PC-9 (cell line): ENCODE measurements at regions not wholly inside any gene's neighbourhood (a gene's known extent, or its start where the extent isn't known, plus 50 kb on each side); places are given as distances from the start of the nearest gene placed in this dataset.

Source experiments
- BruUV-seq: library from RNA; stranded (reverse); fragments of 400-500 nt; replicated peaks from 2 replicates; lab custom pipeline; 2021; lab: Mats Ljungman, UMichigan
- CTCF ChIA-PET: fragments of 300-600 bp; sonication (Branson Sonifier 250); formaldehyde crosslinking; loops from one replicate; lab custom pipeline; 2022; ENCODE audit warnings: antibody characterized with exemption; lab: Charles Lee
- POLR2A ChIA-PET: fragments of 300-600 bp; sonication (Branson Sonifier 250); formaldehyde crosslinking; loops from one replicate; lab custom pipeline; 2022; ENCODE audit warnings: antibody characterized with exemption; ENCODE audit not compliant: unreplicated experiment; lab: Charles Lee
- DNase-seq, 2 experiments: peaks; one replicate each; pipeline versions ENCODE4 v3.0.0 to v3.0.0-alpha.2; 2015 to 2022; ENCODE audit warnings: mixed read lengths in 1 of 2
- H2AFZ ChIP-seq: fragments of 200-600 bp; sonication (generic); 2 replicates; pipeline ENCODE4 v1.8.1; 2017; ENCODE audit warnings: antibody characterized with exemption
- H3F3A ChIP-seq: fragments of 200-600 bp; sonication (generic); 2 replicates; pipeline ENCODE4 v1.8.1; 2017; ENCODE audit warnings: antibody characterized with exemption, mild to moderate bottlenecking, low read depth; ENCODE audit not compliant: insufficient read depth
- H3K27ac ChIP-seq: fragments of 200-600 bp; sonication (generic); 2 replicates; pipeline ENCODE4 v1.6.1; 2016; ENCODE audit warnings: mixed run types
- H3K27me3 ChIP-seq: fragments of 200-600 bp; sonication (generic); 2 replicates; pipeline ENCODE4 v1.6.1; 2016; ENCODE audit warnings: low read depth, mixed run types; ENCODE audit not compliant: insufficient read depth
- H3K36me3 ChIP-seq: fragments of 200-600 bp; sonication (generic); 2 replicates; pipeline ENCODE4 v1.6.1; 2016; ENCODE audit warnings: low read depth, mixed run types
- H3K4me1 ChIP-seq: fragments of 200-600 bp; sonication (generic); replicated peaks from 2 replicates; pipeline ENCODE4 v1.6.1; 2016; ENCODE audit warnings: mixed run types; ENCODE audit not compliant: insufficient read depth
- H3K4me2 ChIP-seq: fragments of 200-600 bp; sonication (generic); 2 replicates; pipeline ENCODE4 v1.6.1; 2017; ENCODE audit warnings: mixed run types
- H3K4me3 ChIP-seq: fragments of 200-600 bp; sonication (generic); 2 replicates; pipeline ENCODE4 v1.6.1; 2016; ENCODE audit warnings: mixed run types
- H3K79me2 ChIP-seq: fragments of 200-600 bp; sonication (generic); 2 replicates; pipeline ENCODE4 v1.6.1; 2017; ENCODE audit warnings: low read depth, mixed run types
- H3K9me2 ChIP-seq: fragments of 200-600 bp; sonication (generic); 2 replicates; pipeline ENCODE4 v1.8.1; 2017; ENCODE audit warnings: mild to moderate bottlenecking; ENCODE audit not compliant: insufficient read depth
- H3K9me3 ChIP-seq: fragments of 200-600 bp; sonication (generic); 2 replicates; pipeline ENCODE4 v1.8.1; 2016; ENCODE audit warnings: low read depth; ENCODE audit not compliant: insufficient read depth
- H4K20me1 ChIP-seq: fragments of 200-600 bp; sonication (generic); 2 replicates; pipeline ENCODE4 v1.8.1; 2017; ENCODE audit not compliant: insufficient read depth
- EZH2 ChIP-seq: fragments of 200-600 bp; sonication (generic); IDR thresholded peaks from 2 replicates; pipeline ENCODE4 v1.8.0; 2017; ENCODE audit warnings: antibody characterized with exemption, low read depth
- intact Hi-C: fragments of 100-400 bp; cut with micrococcal nuclease; formaldehyde crosslinking; loops from one replicate; pipeline ENCODE4 v1.10.0; 2022; ENCODE audit not compliant: unreplicated experiment
- TF ChIP-seq, protein P1 (sequence below): fragments of 200-600 bp; sonication (generic); conservative IDR thresholded peaks from 2 replicates; pipeline ENCODE4 v1.6.1; 2017; ENCODE audit warnings: mixed run types, antibody characterized with exemption, mild to moderate bottlenecking, moderate library complexity

DNA sequence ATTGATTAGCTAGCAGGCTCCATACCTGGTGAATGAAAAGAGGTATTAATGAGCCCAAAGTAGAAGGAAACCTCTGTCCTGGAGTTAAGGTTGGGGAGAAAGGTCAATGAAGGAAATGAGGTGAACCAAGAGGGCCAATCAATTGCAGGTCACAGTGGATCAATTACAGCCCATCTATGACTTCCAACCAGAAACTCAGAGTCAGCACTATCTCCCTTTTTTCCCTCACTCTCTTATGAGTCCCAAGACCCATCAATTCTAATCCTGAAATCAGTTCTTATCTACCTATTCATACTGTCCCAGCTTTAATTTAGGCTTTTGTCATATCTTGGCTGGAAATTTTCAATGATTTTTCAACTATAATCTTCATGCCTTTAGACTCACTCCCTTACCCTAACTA is 433.2 kb upstream of the PKN2 start:
- TF ChIP-seq, protein P1, sequence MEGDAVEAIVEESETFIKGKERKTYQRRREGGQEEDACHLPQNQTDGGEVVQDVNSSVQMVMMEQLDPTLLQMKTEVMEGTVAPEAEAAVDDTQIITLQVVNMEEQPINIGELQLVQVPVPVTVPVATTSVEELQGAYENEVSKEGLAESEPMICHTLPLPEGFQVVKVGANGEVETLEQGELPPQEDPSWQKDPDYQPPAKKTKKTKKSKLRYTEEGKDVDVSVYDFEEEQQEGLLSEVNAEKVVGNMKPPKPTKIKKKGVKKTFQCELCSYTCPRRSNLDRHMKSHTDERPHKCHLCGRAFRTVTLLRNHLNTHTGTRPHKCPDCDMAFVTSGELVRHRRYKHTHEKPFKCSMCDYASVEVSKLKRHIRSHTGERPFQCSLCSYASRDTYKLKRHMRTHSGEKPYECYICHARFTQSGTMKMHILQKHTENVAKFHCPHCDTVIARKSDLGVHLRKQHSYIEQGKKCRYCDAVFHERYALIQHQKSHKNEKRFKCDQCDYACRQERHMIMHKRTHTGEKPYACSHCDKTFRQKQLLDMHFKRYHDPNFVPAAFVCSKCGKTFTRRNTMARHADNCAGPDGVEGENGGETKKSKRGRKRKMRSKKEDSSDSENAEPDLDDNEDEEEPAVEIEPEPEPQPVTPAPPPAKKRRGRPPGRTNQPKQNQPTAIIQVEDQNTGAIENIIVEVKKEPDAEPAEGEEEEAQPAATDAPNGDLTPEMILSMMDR: no peak
- no peak for TF ChIP-seq EZH2
- no peaks in the 10 kb centered on the region for H4K20me1 ChIP-seq
- intact Hi-C loops: no loop called here
- no peaks in the 10 kb centered on the region for H3K27me3 ChIP-seq
- 0 out of 2 replicates have a peak, but pooled peaks cover 3% of the 10 kb centered on the region for H3K9me2 ChIP-seq
- no peak overlapping the region for H3K27ac ChIP-seq
- BruUV-seq: no TSS peak
- no peak for DNase-seq
- CTCF ChIA-PET: no interaction called here
- POLR2A ChIA-PET: no interaction called here
- H3K4me2 ChIP-seq: no peak overlapping the region
- H3K36me3 ChIP-seq: no peaks in the 10 kb centered on the region
- H3K4me1 ChIP-seq: no peaks in the 10 kb centered on the region
- no peak overlapping the region for H3K4me3 ChIP-seq
- H3K9me3 ChIP-seq: no peaks in the 10 kb centered on the region
- no peaks in the 10 kb centered on the region for H3F3A ChIP-seq
- no peaks in the 10 kb centered on the region for H3K79me2 ChIP-seq
- no peak overlapping the region for H2AFZ ChIP-seq

DNA sequence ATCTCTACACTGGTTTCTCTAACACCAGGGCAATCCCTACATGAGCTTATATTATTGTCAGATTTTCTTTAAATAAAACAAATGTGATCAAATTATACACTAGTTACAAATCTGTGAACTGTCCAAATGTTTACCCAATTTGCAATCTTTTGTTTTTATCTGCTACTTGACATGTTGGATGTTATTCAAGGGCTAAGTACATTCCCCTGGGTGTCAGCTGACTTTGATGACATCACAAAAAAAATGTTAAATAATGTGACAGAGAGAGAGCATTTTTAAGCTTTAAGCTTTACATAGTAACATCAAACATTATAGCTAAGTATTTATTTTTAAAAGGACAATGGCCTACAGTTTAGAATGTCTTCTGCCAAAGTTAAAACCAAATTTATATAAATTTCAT is 431.3 kb upstream of the PKN2 start:
- Histone ChIP-seq H3K9me2 (0 out of 2 replicates have a peak, but pooled peaks cover 3% of the 10 kb centered on the region), H3K36me3 (no peaks in the 10 kb centered on the region), H2AFZ (no peak overlapping the region), H3K79me2 (no peaks in the 10 kb centered on the region), H3K4me3 (no peak overlapping the region), H3K27me3 (no peaks in the 10 kb centered on the region), H3K4me1 (no peaks in the 10 kb centered on the region), H4K20me1 (no peaks in the 10 kb centered on the region), H3K9me3 (no peaks in the 10 kb centered on the region), H3K27ac (no peak overlapping the region), H3F3A (no peaks in the 10 kb centered on the region), H3K4me2 (no peak overlapping the region)
- intact Hi-C loops: no loop called here
- DNase-seq: no peak
- ChIA-PET CTCF (no interaction called here), POLR2A (no interaction called here)
- no peak for TF ChIP-seq EZH2
- TF ChIP-seq, protein P1: no peak
- BruUV-seq: no TSS peak

DNA sequence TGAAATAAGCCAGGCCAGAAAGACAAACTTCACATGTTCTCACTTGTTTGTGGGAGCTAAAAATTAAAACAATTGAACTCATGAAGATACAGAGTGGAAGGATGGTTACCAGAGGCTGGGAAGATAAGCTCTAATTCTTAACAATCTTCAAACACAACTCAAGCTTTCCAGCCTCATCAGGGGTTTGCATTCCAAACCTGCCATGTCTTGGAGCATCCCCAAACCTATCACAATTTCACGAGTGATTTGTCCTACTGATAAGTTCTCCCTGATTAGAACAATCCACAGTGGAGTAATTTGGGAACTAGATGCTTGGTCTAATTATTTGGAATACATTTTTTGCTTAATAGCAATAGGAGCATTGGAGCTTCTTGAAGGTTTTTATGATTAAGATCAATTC is 418.5 kb upstream of the PKN2 start:
- TF ChIP-seq EZH2: no peak
- Histone ChIP-seq H2AFZ (no peak overlapping the region), H3K4me2 (no peak overlapping the region), H3K36me3 (no peaks in the 10 kb centered on the region), H3F3A (no peaks in the 10 kb centered on the region), H3K27me3 (no peaks in the 10 kb centered on the region), H3K27ac (no peak overlapping the region), H4K20me1 (no peaks in the 10 kb centered on the region), H3K9me3 (no peaks in the 10 kb centered on the region), H3K4me1 (no peaks in the 10 kb centered on the region), H3K4me3 (no peak overlapping the region), H3K9me2 (no peaks in the 10 kb centered on the region), H3K79me2 (no peaks in the 10 kb centered on the region)
- CTCF ChIA-PET: no interaction called here
- no TSS peak for BruUV-seq
- no peak for DNase-seq
- POLR2A ChIA-PET: no interaction called here
- intact Hi-C loops: no loop called here

DNA sequence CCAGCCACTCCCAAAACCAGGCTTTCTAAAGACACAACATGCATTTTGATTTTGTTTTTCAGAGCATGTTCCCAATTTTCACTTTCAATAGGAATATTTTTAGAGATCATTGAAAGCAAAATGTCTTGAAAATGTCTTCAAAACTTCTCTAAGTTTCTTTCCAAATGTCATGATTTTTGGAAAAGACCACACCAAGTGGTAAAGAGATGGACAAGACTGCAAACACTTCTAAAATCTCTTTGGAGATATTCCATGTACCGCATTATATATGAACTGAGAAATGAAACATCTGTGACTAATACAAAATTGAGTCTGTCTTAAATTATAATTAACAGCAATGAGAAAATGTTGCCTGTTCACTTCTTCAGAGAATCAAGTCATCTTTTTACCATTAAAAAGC is 418.0 kb upstream of the PKN2 start:
- intact Hi-C loops: no loop called here
- no peaks in the 10 kb centered on the region for H3K79me2 ChIP-seq

More for the DNA sequence above, 418.0 kb upstream of the PKN2 start:
- H3K4me2 ChIP-seq: no peak overlapping the region
- H3K9me2 ChIP-seq: no peaks in the 10 kb centered on the region
- no peaks in the 10 kb centered on the region for H3K4me1 ChIP-seq
- no TSS peak for BruUV-seq
- ChIA-PET POLR2A (no interaction called here), CTCF (no interaction called here)
- H3K27ac ChIP-seq: no peak overlapping the region
- H3F3A ChIP-seq: no peaks in the 10 kb centered on the region
- no peak overlapping the region for H2AFZ ChIP-seq
- DNase-seq: no peak
- TF ChIP-seq EZH2: no peak
- TF ChIP-seq, protein P1: no peak
- no peak overlapping the region for H3K4me3 ChIP-seq
- H3K9me3 ChIP-seq: no peaks in the 10 kb centered on the region
- H3K27me3 ChIP-seq: no peaks in the 10 kb centered on the region
- no peaks in the 10 kb centered on the region for H3K36me3 ChIP-seq
- no peaks in the 10 kb centered on the region for H4K20me1 ChIP-seq
